H1 (cell line): ENCODE measurements at regions not wholly inside any gene's neighbourhood (a gene's known extent, or its start where the extent isn't known, plus 50 kb on each side); places are given as distances from the start of the nearest gene placed in this dataset.

Experiments
- ATF2 ChIP-seq: IDR thresholded peaks from 2 replicates; pipeline ENCODE4 v1.6.1; 2012; ENCODE audit warnings: low read length, inconsistent platforms
- FOSL1 ChIP-seq: IDR thresholded peaks from 2 replicates; pipeline ENCODE4 v1.6.1; 2011; ENCODE audit warnings: mild to moderate bottlenecking, low read depth, low read length, moderate library complexity; ENCODE audit not compliant: insufficient read depth
- GTF2F1 ChIP-seq: IDR thresholded peaks from 2 replicates; pipeline ENCODE4 v1.6.1; 2012; ENCODE audit warnings: low read depth, low read length, improper control_type of control experiment, borderline replicate concordance
- TCF12 ChIP-seq: IDR thresholded peaks from 2 replicates; pipeline ENCODE4 v1.6.1; 2011; ENCODE audit warnings: low read depth, mild to moderate bottlenecking, low read length
- USF2 ChIP-seq: IDR thresholded peaks from 2 replicates; pipeline ENCODE4 v1.6.1; 2011; ENCODE audit warnings: low read length, improper control_type of control experiment

- TF ChIP-seq ATF2: no peak
- no peak for TF ChIP-seq GTF2F1
- TF ChIP-seq FOSL1: no peak
- TF ChIP-seq USF2: no peak
- TF ChIP-seq TCF12: no peak
- TF ChIP-seq, all 59 proteins: peak for 0
Observed at GRCh38 chr12:105587237-105587636, 256.7 kb downstream of the C12orf75 start (continued).
